ENCODE measurements at regions not wholly inside any gene's neighbourhood (a gene's known extent, or its start where the extent isn't known, plus 50 kb on each side); places are given as distances from the start of the nearest gene placed in this dataset.
A peak's percentile ranks its signal among the peaks of the same experiment; 100 is the strongest.
"Not testable (repeated sequence)": the region's sequence is repeated elsewhere in the genome, so short reads cannot be mapped to it uniquely, and the experiment has no call there.

DNA sequence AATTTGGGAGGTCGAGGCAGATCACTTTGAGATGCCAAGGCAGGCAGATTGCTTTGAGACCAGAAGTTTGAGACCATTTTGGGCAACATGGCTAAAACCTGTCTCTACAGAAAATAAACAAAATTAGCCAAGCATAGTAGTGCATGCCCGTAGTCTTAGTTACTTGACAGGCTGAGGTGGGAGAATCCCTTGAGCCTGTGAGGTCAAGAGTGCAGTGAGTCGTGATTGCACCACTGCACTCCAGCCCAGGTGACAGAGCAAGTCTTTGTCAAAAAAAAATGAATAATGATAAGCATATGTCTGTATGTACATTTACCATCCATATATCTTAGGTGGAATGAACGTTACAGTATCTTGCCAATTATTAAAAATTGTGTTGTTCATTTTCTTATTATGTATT, 2447.7 kb downstream of the PCDH9 start:
- no peak for DNase-seq (ENCODE audit: low read depth)

DNA sequence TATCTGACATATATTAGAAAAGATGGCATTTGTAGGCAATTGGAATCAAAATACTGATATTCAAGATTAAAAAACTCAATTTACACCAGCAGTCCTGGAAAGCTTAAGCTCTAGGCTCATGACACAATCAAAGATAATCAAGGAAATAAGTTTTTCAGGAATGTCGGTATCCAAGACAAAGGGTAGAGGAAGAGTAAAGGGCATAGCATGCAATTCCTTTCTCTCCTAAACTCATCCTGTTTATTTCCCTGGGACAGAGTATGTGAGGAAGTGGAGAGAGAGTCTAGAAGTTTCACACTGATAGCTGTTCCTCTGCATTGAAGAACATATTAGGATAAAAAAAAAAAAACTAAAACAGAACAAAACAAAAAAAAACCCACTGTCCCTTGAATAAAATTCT, 2452.1 kb downstream of the PCDH9 start:
- no peak for DNase-seq (ENCODE audit: low read depth)

DNA sequence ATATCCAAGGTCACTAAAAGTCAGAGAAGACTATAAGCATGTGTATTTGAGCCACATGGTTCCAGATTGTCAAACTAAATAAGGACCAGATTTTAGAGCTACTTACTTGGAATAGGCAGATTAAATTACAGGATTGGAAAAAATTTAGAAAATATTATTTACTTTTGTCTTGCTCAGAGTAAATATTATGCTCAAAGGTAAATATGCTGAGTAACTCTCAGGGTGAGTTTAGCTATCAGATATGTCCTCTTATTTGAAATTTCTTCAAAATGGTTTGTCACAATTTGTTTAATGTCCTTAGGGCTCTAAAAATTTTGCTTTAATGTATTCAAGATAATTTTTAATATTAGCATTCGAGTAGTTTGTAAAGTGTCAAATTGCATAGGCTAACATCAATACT, 2455.2 kb downstream of the PCDH9 start:
- DNase-seq (ENCODE audit: low read depth), result no peak

GRCh38 chr13:64770743-64771142, 2459.4 kb downstream of the PCDH9 start:
- no peak for DNase-seq (ENCODE audit: low read depth)

DNA sequence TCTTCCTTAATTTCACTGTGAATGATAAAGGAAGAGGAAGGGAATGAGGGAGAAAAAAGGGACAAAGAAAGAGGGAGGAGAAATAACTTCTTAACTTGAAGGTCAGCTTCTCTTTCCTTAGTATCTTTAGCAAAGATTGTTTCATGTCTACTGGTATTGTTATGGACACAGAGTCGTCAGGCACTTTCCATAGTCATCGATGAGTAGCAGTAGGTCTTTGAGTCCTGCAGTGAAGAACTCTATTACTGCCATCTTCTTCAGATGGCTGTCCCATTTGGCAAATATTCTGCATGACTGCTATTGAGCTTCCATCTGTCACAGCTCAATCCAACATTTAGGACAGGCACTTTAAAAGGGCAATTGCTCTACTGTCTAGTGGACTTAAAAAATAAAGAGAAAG, 2463.1 kb downstream of the PCDH9 start:
- no peak for DNase-seq (ENCODE audit: low read depth)

- no peak for DNase-seq (ENCODE audit: low read depth)
These were observed 2464.5 kb downstream of the PCDH9 start for GRCh38 chr13:64765636-64766035.

- no peak for DNase-seq (ENCODE audit: low read depth)
These were observed 2471.5 kb downstream of the PCDH9 start for GRCh38 chr13:64758521-64759244.

GRCh38 chr13:64756621-64757020, 2473.5 kb downstream of the PCDH9 start:
- DNase-seq (ENCODE audit: low read depth), result no peak

DNA sequence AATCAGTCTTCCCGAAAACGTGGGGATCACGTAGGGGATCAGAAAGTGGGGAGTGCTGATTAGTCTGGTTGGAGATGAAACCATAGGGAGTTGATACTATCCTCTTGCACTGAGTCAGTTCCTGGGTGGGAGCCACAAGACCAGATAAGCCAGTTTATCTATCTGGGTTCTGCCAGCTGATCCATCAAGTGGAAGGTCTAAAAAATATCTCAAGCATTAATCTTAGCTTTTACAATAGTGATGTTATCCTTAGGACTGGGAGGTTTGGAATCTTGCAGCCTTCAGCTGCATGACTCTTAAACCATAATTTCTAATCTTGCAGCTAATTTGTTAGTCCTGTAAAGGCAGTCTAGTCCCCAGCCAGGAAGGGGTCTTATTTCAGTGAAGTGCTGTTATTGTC, 2474.2 kb downstream of the PCDH9 start:
- peak; percentile 0 for DNase-seq (ENCODE audit: low read depth)

- DNase-seq (ENCODE audit: low read depth), result no peak
These were observed 2476.7 kb downstream of the PCDH9 start for GRCh38 chr13:64753233-64754000.

DNA sequence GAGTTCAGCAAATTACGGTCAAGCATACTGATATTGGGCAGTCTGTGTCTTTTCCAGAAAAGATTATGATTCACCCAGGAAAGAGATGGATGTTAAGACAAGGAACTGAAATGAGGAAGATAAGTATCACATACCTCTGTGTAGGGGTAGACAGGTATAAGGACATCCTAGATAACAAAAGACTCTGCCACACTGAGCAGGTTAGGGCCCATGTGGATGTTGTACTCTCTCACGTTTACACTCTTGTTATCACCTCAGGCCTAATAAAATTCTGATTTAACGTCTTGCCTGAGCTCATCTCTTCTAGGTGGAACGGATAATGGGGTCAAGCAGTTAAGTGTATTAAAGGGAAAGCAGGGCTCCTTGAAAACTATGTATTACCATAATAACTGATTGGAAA, 2480.8 kb downstream of the PCDH9 start:
- DNase-seq (ENCODE audit: low read depth), result no peak

- DNase-seq (ENCODE audit: low read depth), result no peak
These were observed 2483.3 kb downstream of the PCDH9 start for GRCh38 chr13:64746845-64747244.

DNA sequence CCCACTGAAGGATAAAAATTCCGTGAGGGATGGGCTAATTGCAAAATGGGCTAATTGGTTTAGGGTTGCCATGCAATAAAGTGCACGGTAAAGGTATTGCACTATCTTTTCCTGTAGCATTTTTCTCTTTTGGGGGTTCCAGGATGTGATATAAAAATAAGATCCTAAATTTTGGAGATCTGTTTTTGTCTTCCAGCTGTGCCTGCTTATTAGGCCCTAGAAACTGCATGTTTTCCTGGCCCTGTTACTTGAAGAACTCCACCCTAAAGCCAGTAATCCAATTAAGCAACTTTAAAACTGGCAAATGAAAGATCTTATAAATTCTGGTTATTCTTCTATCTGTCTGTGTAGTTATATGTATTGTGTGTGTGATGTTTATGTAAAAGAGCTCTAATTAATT, 2489.6 kb downstream of the PCDH9 start:
- no peak for DNase-seq (ENCODE audit: low read depth)

- no peak for DNase-seq (ENCODE audit: low read depth)
These were observed 2504.6 kb downstream of the PCDH9 start for GRCh38 chr13:64725492-64725891.

DNA sequence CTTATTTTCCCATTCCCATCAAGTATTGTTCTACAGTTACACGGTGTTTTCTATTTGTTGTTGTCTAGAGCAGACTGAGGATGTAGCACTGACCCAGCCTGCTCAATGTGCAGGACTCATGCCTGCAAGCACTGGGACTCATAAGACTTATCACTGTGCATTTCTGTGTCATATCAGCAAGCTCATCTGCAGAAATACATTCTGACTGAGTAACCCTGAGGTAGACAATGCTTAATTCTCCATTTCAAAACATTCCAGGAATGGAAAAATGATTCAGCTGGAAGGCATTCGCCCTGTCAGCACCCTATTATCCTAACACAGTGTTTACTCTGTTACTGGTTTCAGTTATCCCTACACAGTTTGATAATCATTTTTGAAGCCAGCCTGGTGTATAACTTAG, 2506.4 kb downstream of the PCDH9 start:
- peak; percentile 82 for DNase-seq (ENCODE audit: low read depth)

DNA sequence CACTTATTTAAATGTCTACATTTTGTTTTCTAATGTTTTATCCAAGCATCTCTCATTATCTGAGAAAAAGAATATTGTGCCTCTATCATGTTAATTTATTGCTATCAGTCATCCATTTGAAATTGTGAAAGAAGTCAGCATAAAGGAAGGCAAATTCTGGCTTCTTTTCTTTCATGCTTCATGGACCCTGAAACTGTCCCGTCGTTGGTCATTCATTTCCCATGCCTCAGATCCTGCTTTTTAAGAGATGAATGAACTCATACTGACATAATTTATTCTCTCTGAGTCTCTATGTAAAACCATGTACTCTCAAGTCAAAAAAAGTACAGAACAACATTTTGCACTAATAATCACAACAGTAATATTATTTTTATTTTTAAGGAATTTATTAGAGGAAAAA, 2512.0 kb downstream of the PCDH9 start:
- DNase-seq (ENCODE audit: low read depth), result no peak

- no peak for DNase-seq (ENCODE audit: low read depth)
These were observed 2513.2 kb downstream of the PCDH9 start for GRCh38 chr13:64716936-64717335.

- DNase-seq (ENCODE audit: low read depth), result no peak
These were observed 2521.1 kb downstream of the PCDH9 start for GRCh38 chr13:64709079-64709478.

- no peak for DNase-seq (ENCODE audit: low read depth)
These were observed 2526.0 kb downstream of the PCDH9 start for GRCh38 chr13:64704121-64704649.

DNA sequence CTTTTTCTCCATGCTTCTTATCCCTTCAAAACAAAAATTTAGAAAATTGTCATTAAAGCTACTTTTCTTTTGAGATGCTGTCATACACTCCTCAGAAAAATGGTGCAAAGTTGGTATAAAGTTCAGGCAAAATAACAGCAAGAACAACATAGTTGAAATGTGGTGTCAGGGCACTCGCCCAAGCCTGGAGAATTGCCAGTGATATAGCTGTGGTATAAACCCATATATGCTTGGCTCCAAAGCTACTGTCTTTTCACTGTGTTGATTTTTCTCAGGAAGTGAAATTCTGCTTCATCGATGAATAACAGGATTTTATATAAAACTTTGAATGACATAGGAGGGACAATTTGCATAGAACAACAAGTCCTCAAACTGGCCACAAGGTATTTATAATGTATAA, 2532.9 kb downstream of the PCDH9 start:
- DNase-seq (ENCODE audit: low read depth), result no peak

GRCh38 chr13:64688893-64689677, 2541.1 kb downstream of the PCDH9 start:
- DNase-seq (ENCODE audit: low read depth), result no peak

DNA sequence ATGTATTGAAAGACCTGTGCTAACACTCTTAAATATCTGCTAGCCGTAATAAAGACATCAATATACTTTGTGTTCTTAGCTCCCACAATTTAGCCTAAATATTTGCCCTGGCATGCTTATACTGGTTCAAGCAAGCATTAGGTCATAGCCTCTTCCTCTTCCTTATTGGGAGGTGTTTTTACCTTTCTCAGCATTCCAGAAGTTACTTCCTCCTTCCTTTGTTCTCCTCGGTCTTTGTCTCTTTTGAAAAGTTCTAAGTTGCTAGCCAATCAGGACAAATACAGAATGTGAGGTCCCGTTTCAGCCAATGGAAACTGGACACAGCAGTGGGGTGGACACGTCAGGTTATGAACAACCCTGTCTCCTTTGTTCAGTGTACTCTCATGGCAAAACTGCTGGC, 2543.6 kb downstream of the PCDH9 start:
- not testable (repeated sequence) for DNase-seq (ENCODE audit: low read depth)
